ENCODE measurements at regions not wholly inside any gene's neighbourhood (a gene's known extent, or its start where the extent isn't known, plus 50 kb on each side); places are given as distances from the start of the nearest gene placed in this dataset.

DNA sequence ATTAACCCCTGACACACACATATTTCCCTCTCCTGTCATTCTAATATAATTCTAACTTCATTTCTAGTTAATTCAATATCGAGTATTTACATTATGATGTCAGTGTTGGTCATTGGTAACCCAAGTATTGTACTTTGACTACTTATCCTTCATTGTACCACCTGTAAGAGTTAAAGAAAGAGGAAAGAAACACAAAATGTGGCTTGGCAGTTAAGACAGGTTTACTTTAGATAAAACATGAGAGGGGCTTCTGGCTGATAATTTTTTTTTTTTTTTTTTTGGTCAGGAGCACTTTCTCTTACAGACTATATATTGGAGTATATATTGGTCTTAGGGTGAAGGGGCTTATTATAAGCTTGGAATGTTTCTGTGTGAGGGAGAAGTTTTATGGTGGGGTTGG is 57.0 kb upstream of the ACYP2 start:
- no peaks in the 10 kb centered on the region for H3K36me3 ChIP-seq (ENCODE audit: low read depth)
- no peak overlapping the region for H3K4me3 ChIP-seq
- TF ChIP-seq, protein P1, sequence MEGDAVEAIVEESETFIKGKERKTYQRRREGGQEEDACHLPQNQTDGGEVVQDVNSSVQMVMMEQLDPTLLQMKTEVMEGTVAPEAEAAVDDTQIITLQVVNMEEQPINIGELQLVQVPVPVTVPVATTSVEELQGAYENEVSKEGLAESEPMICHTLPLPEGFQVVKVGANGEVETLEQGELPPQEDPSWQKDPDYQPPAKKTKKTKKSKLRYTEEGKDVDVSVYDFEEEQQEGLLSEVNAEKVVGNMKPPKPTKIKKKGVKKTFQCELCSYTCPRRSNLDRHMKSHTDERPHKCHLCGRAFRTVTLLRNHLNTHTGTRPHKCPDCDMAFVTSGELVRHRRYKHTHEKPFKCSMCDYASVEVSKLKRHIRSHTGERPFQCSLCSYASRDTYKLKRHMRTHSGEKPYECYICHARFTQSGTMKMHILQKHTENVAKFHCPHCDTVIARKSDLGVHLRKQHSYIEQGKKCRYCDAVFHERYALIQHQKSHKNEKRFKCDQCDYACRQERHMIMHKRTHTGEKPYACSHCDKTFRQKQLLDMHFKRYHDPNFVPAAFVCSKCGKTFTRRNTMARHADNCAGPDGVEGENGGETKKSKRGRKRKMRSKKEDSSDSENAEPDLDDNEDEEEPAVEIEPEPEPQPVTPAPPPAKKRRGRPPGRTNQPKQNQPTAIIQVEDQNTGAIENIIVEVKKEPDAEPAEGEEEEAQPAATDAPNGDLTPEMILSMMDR (IDR thresholded peaks at IDR 0.05) = no peak
- intact Hi-C loops (cut with DNase I, micrococcal nuclease) = no loop called here
- DNase-seq (no peak), ATAC-seq (no peak)
- H3K9me3 ChIP-seq = no peaks in the 10 kb centered on the region
- peaks cover 7% of the 10 kb centered on the region for H3K4me1 ChIP-seq (ENCODE audit: low read depth)

DNA sequence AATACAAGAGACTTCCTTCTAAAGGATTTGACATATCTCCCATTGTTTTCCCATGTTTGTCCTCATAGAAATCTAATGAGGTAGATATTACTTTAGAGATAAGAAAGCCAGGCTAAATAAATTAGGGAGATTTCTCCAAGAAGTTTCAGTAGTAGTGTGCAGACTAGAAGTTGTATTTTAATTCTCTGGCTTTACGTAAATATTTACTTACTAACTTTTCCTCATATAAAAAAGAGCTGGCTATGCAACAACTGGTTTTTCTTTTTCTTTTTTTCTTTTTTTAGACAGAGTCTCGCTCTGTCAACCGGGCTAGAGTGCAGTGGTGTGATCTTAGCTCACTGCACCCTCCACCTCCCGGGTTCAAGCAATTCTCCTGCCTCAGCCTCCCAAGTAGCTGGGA is 60.6 kb upstream of the ACYP2 start:
- no peaks in the 10 kb centered on the region for H3K9me3 ChIP-seq
- DNase-seq = no peak
- no peak overlapping the region for H3K4me3 ChIP-seq
- peak; percentile 36 for ATAC-seq
- TF ChIP-seq, protein P1 (IDR thresholded peaks at IDR 0.05) = no peak
- no peaks in the 10 kb centered on the region for H3K36me3 ChIP-seq (ENCODE audit: low read depth)
- peaks cover 12% of the 10 kb centered on the region for H3K4me1 ChIP-seq (ENCODE audit: low read depth)
- intact Hi-C loops (cut with DNase I, micrococcal nuclease) = no loop called here

DNA sequence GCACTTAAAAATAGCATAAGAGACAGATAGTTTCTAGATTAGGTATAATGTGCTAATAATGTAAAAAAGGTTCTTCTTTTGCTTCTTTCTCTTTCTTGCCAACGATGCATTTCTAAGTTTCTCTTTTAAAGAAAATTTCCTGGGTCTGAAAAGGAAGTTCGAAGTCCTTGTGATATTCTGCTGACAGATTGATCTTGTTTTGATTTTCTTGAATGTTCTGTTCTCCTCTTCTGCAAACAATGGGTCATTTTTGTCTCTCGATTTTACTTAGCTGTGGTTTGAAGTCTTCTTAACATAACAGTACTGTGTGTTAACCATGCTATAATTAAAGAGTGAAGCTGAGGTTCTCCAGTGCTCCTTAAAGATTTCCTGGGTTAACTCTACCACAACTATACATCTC is 61.1 kb upstream of the ACYP2 start:
- Histone ChIP-seq H3K4me3 (no peak overlapping the region), H3K4me1 (ENCODE audit: low read depth) (peaks cover 12% of the 10 kb centered on the region), H3K9me3 (no peaks in the 10 kb centered on the region), H3K36me3 (ENCODE audit: low read depth) (no peaks in the 10 kb centered on the region)
- intact Hi-C loops (cut with DNase I, micrococcal nuclease) = no loop called here
- TF ChIP-seq, protein P1 (IDR thresholded peaks at IDR 0.05) = no peak
- ATAC-seq (peak; percentile 12), DNase-seq (no peak)

DNA sequence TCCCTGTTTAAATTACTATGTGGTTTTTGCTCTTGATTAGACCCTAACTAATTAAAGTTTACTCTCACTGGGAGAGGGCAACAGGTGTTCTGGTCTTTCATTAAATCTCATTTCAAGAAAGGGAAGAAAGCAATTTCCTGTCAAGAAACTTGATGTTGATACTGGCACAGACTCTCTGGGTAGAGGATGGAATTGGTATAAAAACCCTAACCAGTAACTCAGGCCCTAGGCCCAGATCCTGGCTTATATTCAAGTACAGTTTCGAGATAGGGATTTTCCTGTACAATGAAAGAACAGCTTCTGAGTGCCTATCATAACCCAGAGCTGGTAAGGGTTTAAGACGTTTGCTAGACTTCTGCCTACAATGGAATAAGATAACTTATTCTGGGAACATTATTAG is 61.6 kb upstream of the ACYP2 start:
- Histone ChIP-seq H3K4me1 (ENCODE audit: low read depth) (peaks cover 12% of the 10 kb centered on the region), H3K4me3 (no peak overlapping the region), H3K36me3 (ENCODE audit: low read depth) (no peaks in the 10 kb centered on the region), H3K9me3 (no peaks in the 10 kb centered on the region)
- ATAC-seq (peak; percentile 58), DNase-seq (no peak)
- intact Hi-C loops (cut with DNase I, micrococcal nuclease) = no loop called here
- TF ChIP-seq, protein P1 (IDR thresholded peaks at IDR 0.05) = no peak

DNA sequence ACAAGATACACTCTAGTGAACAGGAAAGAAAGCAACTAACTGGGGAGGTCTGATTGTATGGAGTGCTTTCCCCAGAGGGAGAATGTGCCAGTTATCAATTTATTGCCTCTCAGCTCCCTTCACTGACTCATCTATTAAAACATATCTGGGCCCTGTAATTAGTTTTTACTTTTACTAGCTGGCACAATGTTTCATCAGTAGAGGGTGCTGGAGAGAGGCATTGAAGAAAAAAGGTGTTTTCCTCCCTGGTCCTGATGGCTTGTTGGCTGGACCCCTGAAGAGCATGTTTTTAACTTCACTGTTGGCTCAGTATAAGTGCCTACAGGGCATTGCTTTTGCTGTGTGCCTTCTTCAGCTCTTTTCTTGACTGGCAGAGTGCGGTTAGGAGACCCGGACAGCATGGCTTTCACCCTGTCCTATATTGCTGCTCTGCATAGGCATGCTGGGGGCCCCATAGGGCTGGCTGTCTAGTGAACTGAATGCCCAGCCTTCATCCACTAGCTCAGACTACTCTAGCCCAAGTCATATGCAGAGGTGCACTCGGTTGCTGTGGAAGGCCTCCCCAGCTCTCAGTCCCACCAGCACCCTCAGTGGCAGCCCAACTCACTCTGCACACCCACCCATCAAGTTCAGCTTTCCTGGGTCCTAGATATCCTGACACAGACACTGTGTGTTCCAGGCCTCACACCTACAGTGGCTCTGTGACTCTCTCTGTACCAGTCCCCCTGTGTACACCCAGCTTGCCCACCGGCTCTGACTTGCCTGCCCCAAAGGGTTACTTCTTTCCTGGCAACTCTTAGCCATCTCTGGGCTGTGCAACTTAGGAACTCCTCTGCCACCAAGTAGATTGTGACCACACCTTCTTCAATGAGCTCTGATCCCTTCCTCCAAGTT is 62.3 kb upstream of the ACYP2 start:
- H3K36me3 ChIP-seq (ENCODE audit: low read depth) = no peaks in the 10 kb centered on the region
- H3K4me3 ChIP-seq = no peak overlapping the region
- peak; percentile 49 for ATAC-seq
- TF ChIP-seq, protein P1 (IDR thresholded peaks at IDR 0.05) = no peak
- no peak for DNase-seq
- peaks cover 12% of the 10 kb centered on the region for H3K4me1 ChIP-seq (ENCODE audit: low read depth)
- no peaks in the 10 kb centered on the region for H3K9me3 ChIP-seq
- intact Hi-C loops (cut with DNase I, micrococcal nuclease) = no loop called here

All from mucosa of descending colon (tissue), 3 donors.